SK-N-MC (cell line): ENCODE measurements at regions not wholly inside any gene's neighbourhood (a gene's known extent, or its start where the extent isn't known, plus 50 kb on each side); places are given as distances from the start of the nearest gene placed in this dataset.

Experiments used
- EZH2 ChIP-seq: fragments of 200-600 bp; sonication (generic); IDR thresholded peaks from one replicate; pipeline ENCODE4 v1.6.1; 2017; ENCODE audit warnings: antibody characterized with exemption
- FOXP2 ChIP-seq: optimal IDR thresholded peaks from 2 replicates; pipeline ENCODE3; 2011; ENCODE audit warnings: mild to moderate bottlenecking, moderate library complexity; ENCODE audit not compliant: insufficient read depth; ENCODE audit errors: extremely low read length, control extremely low read depth
- POLR2AphosphoS5 ChIP-seq: IDR thresholded peaks from 2 replicates; pipeline ENCODE4 v1.6.1; 2012; ENCODE audit warnings: mild to moderate bottlenecking, low read depth, low read length, borderline replicate concordance

GRCh38 chr9:87120610-87121009 is 173.3 kb upstream of the GAS1 start:
- TF ChIP-seq POLR2AphosphoS5 = no peak
- TF ChIP-seq EZH2 = no peak
- no peak for TF ChIP-seq FOXP2
